Loucy (cell line): ENCODE measurements at regions not wholly inside any gene's neighbourhood (a gene's known extent, or its start where the extent isn't known, plus 50 kb on each side); places are given as distances from the start of the nearest gene placed in this dataset.

Source experiments
- CTCF ChIP-seq: fragments of 200-600 bp; sonication (generic); conservative IDR thresholded peaks from 2 replicates; pipeline ENCODE4 v1.5.1; 2014; ENCODE audit warnings: mild to moderate bottlenecking, antibody characterized with exemption, low read length
- EZH2phosphoT487 ChIP-seq: fragments of 200-600 bp; IDR thresholded peaks from 2 replicates; pipeline ENCODE4 v1.6.1; 2018; ENCODE audit warnings: antibody characterized with exemption, mild to moderate bottlenecking, moderate library complexity, borderline replicate concordance

DNA sequence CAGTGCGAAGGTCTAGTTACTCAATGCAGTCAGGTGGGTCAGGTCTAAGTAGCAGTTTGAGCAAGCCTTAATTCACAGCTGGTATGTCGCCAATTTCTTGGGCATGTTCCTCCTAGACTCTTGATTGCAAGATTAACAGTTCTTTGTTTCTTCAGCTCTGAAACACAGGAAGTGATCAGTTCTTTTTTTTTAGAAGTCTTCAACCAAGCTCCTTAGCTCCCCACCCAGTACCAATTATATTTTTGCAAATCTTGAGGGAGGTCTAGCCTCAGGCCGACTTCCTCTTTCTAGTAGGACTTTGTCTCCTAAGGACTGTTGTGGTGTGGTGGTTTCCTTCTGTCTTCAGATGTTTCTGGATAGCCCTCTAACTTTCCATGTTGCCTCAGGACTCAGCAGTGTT, 2054.2 kb downstream of the MAT2B start:
- TF ChIP-seq CTCF: no peak
- TF ChIP-seq EZH2phosphoT487: no peak
